ENCODE measurements at regions not wholly inside any gene's neighbourhood (a gene's known extent, or its start where the extent isn't known, plus 50 kb on each side); places are given as distances from the start of the nearest gene placed in this dataset.

GRCh38 chr12:29902043-29902442 is 118.3 kb upstream of the TMTC1 start:
- H3F3A ChIP-seq (ENCODE audit: low read depth), result no peaks in the 10 kb centered on the region
- H3K9ac ChIP-seq (ENCODE audit: low read depth, low read length, poor library complexity, severe bottlenecking), result no peak overlapping the region
- no peak overlapping the region for H3K4me2 ChIP-seq (ENCODE audit: low read depth, low read length, poor library complexity, severe bottlenecking)
- TF ChIP-seq CTCF (conservative IDR thresholded peaks at IDR 0.05; ENCODE audit: low read length) (no peak), EZH2phosphoT487 (IDR thresholded peaks at IDR 0.05; ENCODE audit: borderline replicate concordance) (no peak)
- H3K9me2 ChIP-seq (replicated peaks; ENCODE audit: low read depth, low read length), result no peaks in the 10 kb centered on the region
- no peak overlapping the region for H3K4me3 ChIP-seq (ENCODE audit: low read length, poor library complexity, severe bottlenecking)
- H3K79me2 ChIP-seq (ENCODE audit: insufficient read depth, low read length), result no peaks in the 10 kb centered on the region
- H3K27me3 ChIP-seq (ENCODE audit: insufficient read depth, low read length, poor library complexity, severe bottlenecking), result no peaks in the 10 kb centered on the region
- no peaks in the 10 kb centered on the region for H3K36me3 ChIP-seq (ENCODE audit: insufficient read depth, low read length)
- H2AFZ ChIP-seq (ENCODE audit: low read length), result no peak overlapping the region
- no peaks in the 10 kb centered on the region for H3K4me1 ChIP-seq (ENCODE audit: insufficient read depth, low read length, poor library complexity, severe bottlenecking)
- no peaks in the 10 kb centered on the region for H3K9me3 ChIP-seq (ENCODE audit: insufficient read depth, low read depth, low read length)
- no peaks in the 10 kb centered on the region for H4K20me1 ChIP-seq (ENCODE audit: insufficient read depth, low read length, poor library complexity, severe bottlenecking)

- Histone ChIP-seq H2AFZ (ENCODE audit: low read length) (no peak overlapping the region), H3K4me2 (ENCODE audit: low read depth, low read length, poor library complexity, severe bottlenecking) (no peak overlapping the region), H3F3A (ENCODE audit: low read depth) (no peaks in the 10 kb centered on the region), H3K79me2 (ENCODE audit: insufficient read depth, low read length) (no peaks in the 10 kb centered on the region), H3K36me3 (ENCODE audit: insufficient read depth, low read length) (no peaks in the 10 kb centered on the region), H3K9me3 (ENCODE audit: insufficient read depth, low read depth, low read length) (no peaks in the 10 kb centered on the region), H3K4me1 (ENCODE audit: insufficient read depth, low read length, poor library complexity, severe bottlenecking) (no peaks in the 10 kb centered on the region), H3K9ac (ENCODE audit: low read depth, low read length, poor library complexity, severe bottlenecking) (no peak overlapping the region), H4K20me1 (ENCODE audit: insufficient read depth, low read length, poor library complexity, severe bottlenecking) (no peaks in the 10 kb centered on the region), H3K9me2 (replicated peaks; ENCODE audit: low read depth, low read length) (no peaks in the 10 kb centered on the region), H3K27me3 (ENCODE audit: insufficient read depth, low read length, poor library complexity, severe bottlenecking) (no peaks in the 10 kb centered on the region), H3K4me3 (ENCODE audit: low read length, poor library complexity, severe bottlenecking) (no peak overlapping the region)
- peak; percentile 37 for TF ChIP-seq CTCF (conservative IDR thresholded peaks at IDR 0.05; ENCODE audit: low read length)
- TF ChIP-seq EZH2phosphoT487 (IDR thresholded peaks at IDR 0.05; ENCODE audit: borderline replicate concordance), result no peak
These were observed 117.8 kb upstream of the TMTC1 start for GRCh38 chr12:29901585-29901984.

- Histone ChIP-seq H3K4me3 (ENCODE audit: low read length, poor library complexity, severe bottlenecking) (no peak overlapping the region), H3K36me3 (ENCODE audit: insufficient read depth, low read length) (no peaks in the 10 kb centered on the region), H3K4me1 (ENCODE audit: insufficient read depth, low read length, poor library complexity, severe bottlenecking) (no peaks in the 10 kb centered on the region), H3K4me2 (ENCODE audit: low read depth, low read length, poor library complexity, severe bottlenecking) (no peak overlapping the region), H4K20me1 (ENCODE audit: insufficient read depth, low read length, poor library complexity, severe bottlenecking) (no peaks in the 10 kb centered on the region), H3K9me2 (replicated peaks; ENCODE audit: low read depth, low read length) (no peaks in the 10 kb centered on the region), H3K27me3 (ENCODE audit: insufficient read depth, low read length, poor library complexity, severe bottlenecking) (no peaks in the 10 kb centered on the region), H2AFZ (ENCODE audit: low read length) (no peak overlapping the region), H3F3A (ENCODE audit: low read depth) (no peaks in the 10 kb centered on the region), H3K9me3 (ENCODE audit: insufficient read depth, low read depth, low read length) (no peaks in the 10 kb centered on the region), H3K9ac (ENCODE audit: low read depth, low read length, poor library complexity, severe bottlenecking) (no peak overlapping the region), H3K79me2 (ENCODE audit: insufficient read depth, low read length) (no peaks in the 10 kb centered on the region)
- TF ChIP-seq EZH2phosphoT487 (IDR thresholded peaks at IDR 0.05; ENCODE audit: borderline replicate concordance), result no peak
- no peak for TF ChIP-seq CTCF (conservative IDR thresholded peaks at IDR 0.05; ENCODE audit: low read length)
These were observed 115.6 kb upstream of the TMTC1 start for GRCh38 chr12:29899212-29899931.

Measured in Loucy (cell line).